ENCODE measurements at regions not wholly inside any gene's neighbourhood (a gene's known extent, or its start where the extent isn't known, plus 50 kb on each side); places are given as distances from the start of the nearest gene placed in this dataset.

- Mint-ChIP-seq H3K27ac (no peak overlapping the region), H3K4me1 (no peaks in the 10 kb centered on the region), H3K4me3 (no peak overlapping the region), H3K27me3 (no peaks in the 10 kb centered on the region), H3K9me3 (ENCODE audit: insufficient read depth) (no peaks in the 10 kb centered on the region)
- Histone ChIP-seq H4K20me1 (ENCODE audit: control insufficient read depth, insufficient read depth, low read length, poor library complexity, severe bottlenecking) (no peaks in the 10 kb centered on the region), H2AFZ (ENCODE audit: insufficient read depth, low read depth, low read length, poor library complexity, severe bottlenecking) (no peak overlapping the region), H3K4me2 (replicated peaks; ENCODE audit: low read depth, low read length, poor library complexity, severe bottlenecking) (no peak overlapping the region), H3K9ac (ENCODE audit: low read length) (no peak overlapping the region), H3K27ac (ENCODE audit: low read length in 2 of 2) (no peak overlapping the region), H3K79me2 (ENCODE audit: control insufficient read depth, insufficient read depth, low read length) (no peaks in the 10 kb centered on the region), H3K36me3 (replicated peaks in 1 of 2; ENCODE audit: control extremely low read depth in 1 of 2, control insufficient read depth in 1 of 2, extremely low read depth in 1 of 2, insufficient read depth in 2 of 2, low read length in 1 of 2) (no peaks in the 10 kb centered on the region), H3K4me1 (ENCODE audit: control insufficient read depth in 2 of 2, insufficient read depth in 2 of 2, low read length in 2 of 2) (no peaks in the 10 kb centered on the region), H3K27me3 (replicated peaks in 1 of 4; ENCODE audit: control extremely low read depth in 1 of 4, control insufficient read depth in 3 of 4, insufficient read depth in 4 of 4, low read length in 3 of 4) (no peaks in the 10 kb centered on the region), H3K9me3 (ENCODE audit: control extremely low read depth in 1 of 3, control insufficient read depth in 2 of 3, insufficient read depth in 1 of 3, low read length in 2 of 3) (no peaks in the 10 kb centered on the region), H3K4me3 (ENCODE audit: control extremely low read depth in 1 of 5, extremely low read depth in 1 of 5, insufficient read depth in 1 of 5, low read depth in 2 of 5, low read length in 4 of 5) (no peak overlapping the region)
- ATAC-seq (ENCODE audit: low read depth), result no peak
- DNase-seq, result no peak
- ChIA-PET CTCF (no interaction called here), POLR2A (no interaction called here)
- intact Hi-C loops (cut with micrococcal nuclease), result no loop called here
- no peak for TF ChIP-seq EZH2 (IDR thresholded peaks at IDR 0.05; ENCODE audit: borderline replicate concordance, insufficient read depth, low read depth, low read length, poor library complexity, severe bottlenecking)
- TF ChIP-seq CTCF (IDR thresholded peaks at IDR 0.05), result no peak
Measured at GRCh38 chr4:12588582-12588981, 895.6 kb downstream of the RAB28 start.

- ATAC-seq (ENCODE audit: low read depth) (no peak), DNase-seq (no peak)
- Histone ChIP-seq H2AFZ (ENCODE audit: insufficient read depth, low read depth, low read length, poor library complexity, severe bottlenecking) (no peak overlapping the region), H4K20me1 (ENCODE audit: control insufficient read depth, insufficient read depth, low read length, poor library complexity, severe bottlenecking) (no peaks in the 10 kb centered on the region), H3K27ac (ENCODE audit: low read length in 2 of 2) (no peak overlapping the region), H3K9me3 (ENCODE audit: control extremely low read depth in 1 of 3, control insufficient read depth in 2 of 3, insufficient read depth in 1 of 3, low read length in 2 of 3) (no peaks in the 10 kb centered on the region), H3K4me2 (replicated peaks; ENCODE audit: low read depth, low read length, poor library complexity, severe bottlenecking) (no peak overlapping the region), H3K9ac (ENCODE audit: low read length) (no peak overlapping the region), H3K27me3 (replicated peaks in 1 of 4; ENCODE audit: control extremely low read depth in 1 of 4, control insufficient read depth in 3 of 4, insufficient read depth in 4 of 4, low read length in 3 of 4) (no peaks in the 10 kb centered on the region), H3K79me2 (ENCODE audit: control insufficient read depth, insufficient read depth, low read length) (no peaks in the 10 kb centered on the region), H3K4me1 (ENCODE audit: control insufficient read depth in 2 of 2, insufficient read depth in 2 of 2, low read length in 2 of 2) (no peaks in the 10 kb centered on the region), H3K4me3 (ENCODE audit: control extremely low read depth in 1 of 5, extremely low read depth in 1 of 5, insufficient read depth in 1 of 5, low read depth in 2 of 5, low read length in 4 of 5) (no peak overlapping the region), H3K36me3 (replicated peaks in 1 of 2; ENCODE audit: control extremely low read depth in 1 of 2, control insufficient read depth in 1 of 2, extremely low read depth in 1 of 2, insufficient read depth in 2 of 2, low read length in 1 of 2) (no peaks in the 10 kb centered on the region)
- ChIA-PET POLR2A (no interaction called here), CTCF (no interaction called here)
- Mint-ChIP-seq H3K27me3 (no peaks in the 10 kb centered on the region), H3K9me3 (ENCODE audit: insufficient read depth) (no peaks in the 10 kb centered on the region), H3K27ac (no peak overlapping the region), H3K4me1 (no peaks in the 10 kb centered on the region), H3K4me3 (no peak overlapping the region)
- whole genome bisulfite sequencing (ENCODE audit: insufficient coverage), result no CpG with 5 or more reads among the region's 6 CpGs
- intact Hi-C loops (cut with micrococcal nuclease), result no loop called here
- TF ChIP-seq CTCF (IDR thresholded peaks at IDR 0.05) (no peak), EZH2 (IDR thresholded peaks at IDR 0.05; ENCODE audit: borderline replicate concordance, insufficient read depth, low read depth, low read length, poor library complexity, severe bottlenecking) (no peak)
Measured at GRCh38 chr4:12586242-12587006, 897.7 kb downstream of the RAB28 start.

Measured in B cell (primary cell).